GM19328 (cell line): ENCODE measurements at regions not wholly inside any gene's neighbourhood (a gene's known extent, or its start where the extent isn't known, plus 50 kb on each side); places are given as distances from the start of the nearest gene placed in this dataset.

Experiments
- ATAC-seq: cut with Tn5 transposase; IDR thresholded peaks from one replicate; pipeline ENCODE4 v1.9.1; 2021; ENCODE audit warnings: mild to moderate bottlenecking, moderate library complexity; ENCODE audit not compliant: unreplicated experiment

DNA sequence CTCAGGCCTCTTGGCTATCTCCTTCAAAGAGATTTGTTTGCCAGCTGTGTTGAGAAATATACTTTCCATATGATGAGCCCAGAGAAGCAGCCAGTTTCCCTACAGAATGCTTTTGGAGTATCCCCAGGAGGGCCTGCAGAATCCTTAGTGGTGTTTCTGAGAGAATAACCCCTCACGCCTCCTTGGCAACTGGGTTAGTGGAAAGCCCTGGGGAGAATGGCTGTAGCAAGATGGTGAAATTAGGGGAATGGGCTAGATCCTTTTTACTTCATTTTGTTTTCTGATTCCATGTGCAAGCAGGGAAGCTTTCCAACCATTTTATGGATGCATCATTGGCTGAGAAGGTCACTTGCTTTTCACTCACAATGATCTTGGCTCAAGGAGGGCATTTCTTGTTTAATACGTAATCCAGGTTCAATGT, 364.6 kb downstream of the DMRT2 start:
- no peak for ATAC-seq

- ATAC-seq = no peak
Observed at GRCh38 chr9:1415146-1415545, 365.0 kb downstream of the DMRT2 start.

GRCh38 chr9:1416261-1416660, 366.1 kb downstream of the DMRT2 start:
- ATAC-seq = no peak

DNA sequence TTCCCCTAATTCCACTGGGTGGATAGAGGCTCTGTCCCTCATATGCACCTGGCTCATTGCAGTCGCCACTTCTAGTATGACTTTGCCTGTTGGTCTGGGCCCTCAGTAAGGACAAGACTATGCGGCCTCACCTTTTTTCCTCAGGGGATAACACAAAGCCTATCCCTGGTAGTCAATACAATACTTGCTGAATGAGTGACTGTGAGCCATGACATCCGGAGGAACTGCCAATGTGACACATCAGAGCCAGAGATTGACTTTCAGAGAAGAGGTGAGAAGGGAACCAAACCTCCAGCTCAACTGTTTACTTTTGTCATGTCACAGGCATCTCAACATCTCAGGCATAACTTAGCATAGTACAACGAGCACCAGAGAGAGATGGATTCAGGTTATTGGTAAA, 371.3 kb downstream of the DMRT2 start:
- no peak for ATAC-seq

GRCh38 chr9:1427875-1428274, 377.7 kb downstream of the DMRT2 start:
- ATAC-seq = no peak

- no peak for ATAC-seq
Observed at GRCh38 chr9:1429297-1429696, 379.1 kb downstream of the DMRT2 start.

GRCh38 chr9:1431461-1431860, 381.3 kb downstream of the DMRT2 start:
- ATAC-seq = no peak

DNA sequence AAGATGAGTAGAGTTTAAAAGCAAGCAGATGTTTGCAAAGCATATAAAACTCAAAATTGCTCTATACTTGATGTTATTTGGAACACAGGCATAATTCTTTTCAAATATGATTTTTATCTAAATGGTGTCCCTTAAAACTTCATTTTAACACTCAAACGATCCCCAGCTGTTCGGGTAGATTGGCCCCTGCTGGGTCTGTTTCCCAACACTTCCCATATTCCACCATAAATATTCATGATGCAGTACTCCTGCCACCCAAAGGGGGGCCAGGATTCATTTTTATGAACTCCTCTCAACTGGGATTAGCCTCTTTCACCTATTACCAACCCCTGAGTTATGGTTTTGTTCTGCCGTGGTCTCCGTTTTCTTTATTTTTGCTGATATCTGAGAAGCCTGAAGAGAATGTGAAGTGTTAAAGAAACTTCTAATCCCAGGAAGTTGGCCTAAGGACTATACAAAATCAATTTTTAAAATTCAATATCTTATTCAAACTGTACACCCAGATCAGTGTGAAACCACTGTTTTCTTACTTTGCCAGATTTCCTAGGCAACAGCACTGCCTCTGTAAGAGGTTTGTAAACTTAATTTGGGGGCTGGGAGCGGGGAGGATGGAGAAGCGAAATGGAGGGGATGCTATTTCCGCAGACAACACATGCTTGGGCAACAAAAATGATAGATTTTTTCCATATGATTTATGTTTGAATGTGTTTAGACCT, 384.1 kb downstream of the DMRT2 start:
- no peak for ATAC-seq

DNA sequence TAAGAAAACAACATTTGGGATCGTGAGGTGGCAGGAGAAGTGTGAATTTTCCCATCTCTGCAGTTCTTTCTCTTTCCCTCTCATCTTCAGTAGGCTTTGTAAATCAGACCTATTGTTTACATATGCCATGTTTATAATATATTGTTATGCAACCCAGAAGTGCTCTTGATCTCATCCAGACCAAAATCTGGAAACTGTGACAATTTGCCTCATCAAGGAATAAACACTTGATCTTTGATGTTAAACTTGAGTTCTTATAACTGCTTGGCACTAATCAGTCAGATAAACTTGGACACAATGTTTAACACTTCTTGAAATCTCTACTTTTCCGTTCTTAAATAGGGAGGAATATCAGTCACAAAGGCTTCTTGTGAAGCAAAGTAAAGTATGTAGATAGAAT, 384.7 kb downstream of the DMRT2 start:
- no peak for ATAC-seq

DNA sequence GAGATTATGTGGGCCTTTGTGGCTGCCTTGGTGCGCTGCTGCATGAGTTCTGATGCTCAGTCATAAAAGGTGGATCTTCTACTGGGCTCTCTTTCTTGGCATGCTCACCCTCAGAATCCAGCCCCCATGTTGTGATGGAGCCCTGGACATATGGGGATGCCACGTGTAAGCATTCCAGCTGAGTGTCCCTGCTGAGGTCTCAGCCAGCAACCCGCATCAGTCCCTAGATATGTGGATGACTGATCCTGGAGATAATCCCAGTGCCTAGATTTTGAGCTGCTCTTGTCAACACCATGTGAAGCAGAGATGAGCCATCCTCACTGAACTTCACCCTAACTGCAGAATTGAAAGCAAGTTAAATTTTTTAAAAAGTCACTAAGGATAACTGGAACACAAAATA, 390.1 kb downstream of the DMRT2 start:
- no peak for ATAC-seq

- no peak for ATAC-seq
Observed at GRCh38 chr9:1442105-1442504, 391.9 kb downstream of the DMRT2 start.

DNA sequence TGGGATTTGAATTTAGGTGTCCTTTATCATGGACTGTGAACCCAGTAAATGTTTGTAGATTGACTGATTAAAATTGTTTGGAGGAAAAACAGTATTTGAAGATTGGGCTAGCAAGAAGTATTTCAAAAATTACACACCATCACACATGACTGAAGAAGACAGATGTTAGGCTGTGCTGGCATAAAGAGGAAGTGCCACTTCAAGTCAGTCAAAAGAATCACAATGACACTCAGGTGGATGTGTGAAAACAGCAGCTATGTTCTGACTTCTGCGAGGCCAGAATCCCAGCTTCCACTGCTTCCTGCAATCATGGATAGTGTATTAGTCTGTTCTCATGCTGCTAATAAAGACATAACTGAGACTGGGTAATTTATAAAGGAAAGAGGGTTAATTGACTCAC, 393.3 kb downstream of the DMRT2 start:
- ATAC-seq = no peak

DNA sequence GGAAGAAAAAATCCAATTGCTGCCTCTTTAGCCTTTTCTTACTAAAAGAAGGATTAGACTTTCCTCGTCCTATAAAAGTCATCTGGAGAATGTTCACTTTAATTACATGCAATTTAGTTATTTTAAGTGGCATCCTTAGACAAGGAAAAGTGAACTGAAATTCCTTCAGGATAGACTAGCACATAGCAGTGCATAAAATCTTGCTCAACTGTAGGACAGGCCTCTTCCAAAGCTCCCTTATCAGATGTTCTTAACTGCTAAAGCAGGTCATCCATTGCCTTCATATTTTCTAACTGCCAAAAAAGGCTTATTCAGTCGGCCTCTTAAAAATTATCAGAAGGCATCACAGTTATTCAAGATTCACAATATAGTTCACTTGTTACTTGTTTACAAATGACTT, 396.5 kb downstream of the DMRT2 start:
- no peak for ATAC-seq

DNA sequence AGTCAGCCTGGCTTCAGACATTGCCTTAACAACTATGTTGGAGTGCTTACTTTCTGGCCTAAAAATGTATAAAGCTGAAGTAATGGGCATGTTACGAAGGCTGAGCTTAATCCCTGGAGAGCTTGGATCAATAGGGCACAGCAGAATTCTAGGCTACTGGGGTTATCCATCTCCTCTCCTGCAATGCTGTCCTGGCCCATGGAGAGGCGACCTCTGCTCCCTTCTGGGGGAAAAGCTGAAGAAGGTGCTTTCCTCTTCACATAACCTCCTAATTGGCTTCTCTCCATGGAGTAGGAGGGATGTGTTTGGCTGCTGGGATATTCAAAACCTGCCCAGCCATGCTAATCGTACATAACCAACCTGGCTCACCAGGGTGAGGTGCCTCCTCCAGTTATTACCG, 403.5 kb downstream of the DMRT2 start:
- ATAC-seq = no peak

DNA sequence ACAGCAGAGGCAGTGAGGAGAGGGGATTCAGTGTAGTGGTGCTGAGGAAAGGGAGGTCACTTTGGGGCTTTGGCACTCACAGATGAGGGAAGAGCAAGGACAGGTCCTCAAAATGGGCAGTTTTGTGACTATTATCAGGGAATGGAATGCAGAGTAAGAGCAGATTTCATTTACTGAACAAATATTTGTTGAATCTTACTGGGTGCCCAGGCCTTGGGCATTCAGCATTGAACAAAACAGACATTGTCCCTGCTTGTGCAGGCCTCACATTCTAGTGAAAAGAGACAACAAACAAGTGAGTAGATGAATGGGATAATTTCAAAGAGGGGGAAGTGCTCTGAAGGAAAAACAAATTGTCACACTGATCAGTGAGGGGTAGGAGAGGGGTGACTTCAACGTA, 404.1 kb downstream of the DMRT2 start:
- ATAC-seq = no peak

DNA sequence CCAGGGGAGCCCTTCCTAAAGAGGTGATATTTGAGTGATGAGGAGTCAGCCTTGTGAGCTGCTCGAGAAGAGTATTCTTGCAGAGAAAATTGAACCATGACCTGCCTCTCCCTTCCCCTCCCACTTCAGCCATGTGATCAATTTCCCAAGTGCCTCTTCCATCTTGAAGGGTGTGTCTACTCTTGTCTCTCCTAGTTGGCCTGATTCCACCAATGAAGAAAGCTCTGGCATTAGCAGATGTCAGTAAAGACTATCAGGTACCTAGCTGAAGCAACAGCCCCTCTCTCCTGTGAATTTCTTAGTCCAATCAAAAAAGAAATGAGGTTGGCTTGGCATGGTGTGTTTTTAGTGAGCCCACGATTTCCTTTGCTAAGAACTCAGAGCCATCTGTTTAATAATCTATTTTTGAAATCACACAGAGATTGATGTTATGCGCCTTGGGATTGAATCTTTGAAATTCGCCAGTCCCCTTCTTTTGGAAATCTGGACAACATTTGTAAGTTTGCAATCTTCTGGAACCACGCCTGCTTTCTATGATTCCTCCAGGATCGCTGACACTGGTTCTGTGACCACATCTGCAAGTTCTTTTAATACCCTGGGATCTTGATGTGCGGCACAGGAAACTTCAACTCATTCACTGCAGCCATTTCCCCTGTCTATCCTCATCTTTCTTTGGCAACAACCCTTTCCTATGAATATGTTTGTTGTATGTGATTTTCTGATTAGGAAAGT, 404.6 kb downstream of the DMRT2 start:
- no peak for ATAC-seq

GRCh38 chr9:1455766-1456165, 405.6 kb downstream of the DMRT2 start:
- no peak for ATAC-seq

- ATAC-seq = no peak
Observed at GRCh38 chr9:1456301-1457024, 406.3 kb downstream of the DMRT2 start.

DNA sequence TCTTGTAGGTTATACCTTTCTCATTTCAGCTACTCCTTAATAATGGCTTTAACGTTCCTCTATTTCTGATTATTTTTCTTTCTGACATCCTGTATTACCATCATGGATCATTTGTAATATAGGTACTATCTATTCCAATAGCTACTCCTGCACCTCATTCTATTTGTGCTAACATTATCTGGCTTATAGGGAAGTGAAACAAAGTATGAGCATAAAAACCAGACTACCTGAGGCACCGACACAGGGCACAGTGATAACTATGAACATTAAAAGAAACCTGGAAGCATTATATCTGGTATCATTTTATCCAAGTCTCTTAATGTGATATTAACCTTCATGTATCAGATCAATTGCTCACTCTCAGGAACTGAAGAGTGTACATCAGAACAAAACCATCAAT, 407.3 kb downstream of the DMRT2 start:
- no peak for ATAC-seq

- no peak for ATAC-seq
Observed at GRCh38 chr9:1458503-1458902, 408.3 kb downstream of the DMRT2 start.

DNA sequence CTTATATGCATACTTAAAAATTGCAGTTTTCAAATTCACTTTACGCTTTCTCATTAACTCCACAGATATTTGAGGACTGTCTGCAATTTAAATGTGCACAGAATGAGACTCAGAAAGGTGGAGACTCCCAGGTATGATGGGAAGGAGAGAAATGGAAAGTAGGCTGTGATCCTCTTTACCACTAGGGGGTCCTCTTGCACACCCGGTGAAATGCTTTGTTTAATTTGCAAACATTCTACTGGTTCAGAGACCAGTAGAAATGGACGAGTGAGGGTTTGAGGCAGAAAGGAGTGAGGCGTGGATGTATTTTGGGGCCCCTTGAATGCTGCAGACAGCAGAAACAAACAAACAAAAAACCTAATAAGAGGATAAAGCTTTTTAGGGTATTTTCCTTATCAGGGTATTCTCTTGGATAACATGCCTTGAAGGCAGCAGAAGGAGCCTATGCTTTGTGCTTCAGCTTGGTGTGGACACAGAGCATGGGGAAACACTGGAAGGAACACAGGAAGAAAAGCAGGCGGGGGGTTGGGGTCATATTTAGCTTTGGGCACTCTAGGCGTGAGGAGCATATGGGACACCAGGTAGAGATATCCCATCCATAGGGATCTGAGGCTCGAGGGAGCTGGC, 410.1 kb downstream of the DMRT2 start:
- ATAC-seq = peak; percentile 70

DNA sequence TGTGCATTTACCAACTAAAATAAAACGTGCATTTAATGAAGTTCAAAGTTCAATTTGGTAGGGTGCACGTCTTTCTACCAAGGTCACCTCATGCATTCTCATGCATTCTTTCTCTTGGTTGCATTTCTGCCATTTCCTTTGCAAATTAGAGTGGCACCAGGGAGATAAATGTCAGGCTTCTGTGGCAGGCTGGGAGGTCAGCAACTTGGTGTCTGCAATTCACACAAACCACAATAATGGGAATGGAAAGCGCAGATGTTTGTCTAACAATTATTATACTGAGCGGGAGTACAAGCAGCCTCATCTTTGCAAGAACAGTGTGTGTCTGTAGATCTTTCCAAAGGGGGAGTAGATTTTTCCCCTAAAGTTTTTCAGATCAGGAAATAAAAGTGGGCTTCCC, 411.7 kb downstream of the DMRT2 start:
- no peak for ATAC-seq
